GM12878 (cell line): ENCODE measurements at regions not wholly inside any gene's neighbourhood (a gene's known extent, or its start where the extent isn't known, plus 50 kb on each side); places are given as distances from the start of the nearest gene placed in this dataset.

Experiments used
- BCL11A ChIP-seq: IDR thresholded peaks from 2 replicates; pipeline ENCODE4 v1.6.1; 2011; ENCODE audit warnings: low read depth, low read length
- BMI1 ChIP-seq: fragments of 450-650 bp; IDR thresholded peaks from 2 replicates; pipeline ENCODE4 v1.6.1; 2016; ENCODE audit warnings: mild to moderate bottlenecking, moderate library complexity, borderline replicate concordance
- CBFB ChIP-seq: IDR thresholded peaks from 2 replicates; pipeline ENCODE4 v1.6.1; 2016; ENCODE audit warnings: antibody characterized with exemption, low read depth
- CUX1 ChIP-seq: IDR thresholded peaks from 2 replicates; pipeline ENCODE4 v1.6.1; 2012; ENCODE audit warnings: improper control_type of control experiment, low read depth, low read length; ENCODE audit not compliant: insufficient replicate concordance
- EED ChIP-seq: sonication (generic); IDR thresholded peaks from 2 replicates; pipeline ENCODE4 v1.6.1; 2016; ENCODE audit warnings: antibody characterized with exemption, low read depth
- EGR1 ChIP-seq, 2 experiments: IDR thresholded peaks; 1 replicate in 1 of 2; 2 replicates in 1 of 2; pipeline ENCODE4 v1.6.1; 2011 to 2012; ENCODE audit warnings: low read depth in 2 of 2, low read length in 2 of 2, borderline replicate concordance in 1 of 2, mild to moderate bottlenecking in 1 of 2, moderate library complexity in 1 of 2
- LARP7 ChIP-seq: fragments of 450-650 bp; IDR thresholded peaks from 2 replicates; pipeline ENCODE4 v1.6.1; 2017; ENCODE audit warnings: mild to moderate bottlenecking
- POU2F2 ChIP-seq: IDR thresholded peaks from 3 replicates; pipeline ENCODE4 v1.6.1; 2011; ENCODE audit warnings: low read depth, mild to moderate bottlenecking, low read length, borderline replicate concordance
- RB1 ChIP-seq: fragments of 450-650 bp; formaldehyde crosslinking; IDR thresholded peaks from 2 replicates; pipeline ENCODE4 v1.6.1; 2017; ENCODE audit warnings: mild to moderate bottlenecking, borderline replicate concordance
- SPI1 ChIP-seq: IDR thresholded peaks from 2 replicates; pipeline ENCODE4 v1.6.1; 2011; ENCODE audit warnings: low read depth, mild to moderate bottlenecking, low read length, moderate library complexity, borderline replicate concordance; ENCODE audit not compliant: insufficient read depth
- SRF ChIP-seq, 2 experiments: IDR thresholded peaks; 2 replicates each; pipeline ENCODE4 v1.6.1; 2011; ENCODE audit warnings: low read depth in 2 of 2, low read length in 2 of 2, mild to moderate bottlenecking in 1 of 2, moderate library complexity in 1 of 2
- TCF12 ChIP-seq: IDR thresholded peaks from 2 replicates; pipeline ENCODE4 v1.6.1; 2011; ENCODE audit warnings: low read depth, mild to moderate bottlenecking, low read length
- ZNF24 ChIP-seq: fragments of 450-650 bp; IDR thresholded peaks from 2 replicates; pipeline ENCODE4 v1.6.1; 2017; ENCODE audit warnings: antibody characterized with exemption, mild to moderate bottlenecking
- TF ChIP-seq, protein P1 (sequence below): fragments of 450-650 bp; formaldehyde crosslinking; IDR thresholded peaks from 2 replicates; pipeline ENCODE4 v1.4.0; 2020; ENCODE audit warnings: mild to moderate bottlenecking, moderate library complexity
- TF ChIP-seq, protein P2 (sequence below): fragments of 450-650 bp; IDR thresholded peaks from 2 replicates; pipeline ENCODE4 v1.6.1; 2017; ENCODE audit warnings: low read depth, mild to moderate bottlenecking, moderate library complexity
- TF ChIP-seq, protein P3 (sequence below): IDR thresholded peaks from 2 replicates; pipeline ENCODE4 v1.6.1; 2012; ENCODE audit warnings: low read depth, low read length, improper control_type of control experiment

DNA sequence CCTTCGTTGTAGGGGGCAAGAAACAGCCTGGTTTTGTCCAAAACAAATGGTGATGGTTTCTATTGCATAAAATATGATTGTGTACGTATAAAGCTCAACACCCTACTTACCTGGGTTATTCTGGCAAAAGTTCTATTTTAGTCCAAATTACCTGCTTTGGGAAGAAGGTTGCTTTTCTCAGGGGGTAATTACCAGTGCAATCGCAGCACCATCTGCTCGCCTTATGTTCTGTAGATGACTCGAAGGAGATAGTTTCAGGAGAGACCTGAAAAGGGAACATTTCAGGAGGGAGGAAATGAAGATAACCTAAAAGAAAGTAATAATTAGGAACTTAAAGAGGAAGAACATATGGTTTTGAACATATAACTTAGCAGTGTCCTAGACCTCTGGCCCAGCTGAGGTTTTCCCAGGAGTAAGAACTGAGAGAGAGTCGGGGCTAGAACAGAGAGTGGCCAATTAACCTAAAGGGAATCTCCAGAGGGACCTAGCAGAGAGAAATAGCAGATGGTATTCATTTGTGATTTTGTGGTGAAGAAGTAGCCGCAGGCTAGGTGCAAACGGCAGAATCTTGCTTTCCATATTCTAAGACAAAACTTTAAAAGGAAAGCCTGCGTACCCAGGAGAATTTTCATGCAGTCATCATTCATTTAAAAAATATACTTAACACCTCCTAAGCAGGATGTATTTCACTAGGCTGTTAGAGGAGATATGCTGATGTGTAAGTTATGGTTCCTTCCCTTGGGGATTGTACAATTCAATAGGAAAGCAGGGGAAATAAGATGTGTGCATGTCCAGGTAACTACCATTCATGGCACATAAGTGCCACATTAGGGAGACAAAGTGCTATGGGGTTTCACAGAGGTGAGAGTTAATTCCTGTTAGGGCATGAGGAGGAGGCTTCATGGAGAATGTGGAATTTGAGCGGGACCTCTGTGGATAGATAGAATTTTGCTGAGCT is 113.0 kb upstream of the SLC10A2 start (continued):
- TF ChIP-seq TCF12 (no peak), BMI1 (no peak), SRF (IDR thresholded peaks at IDR 0.05; ENCODE audit: low read depth in 2 of 2, low read length in 2 of 2) (no peak), SPI1 (no peak), BCL11A (no peak; the same call in none of the 2 replicates), CUX1 (no peak), EGR1 (IDR thresholded peaks at IDR 0.05; ENCODE audit: borderline replicate concordance in 1 of 2, low read depth in 2 of 2, low read length in 2 of 2) (no peak), POU2F2 (no peak), ZNF24 (peak; percentile 24; the same call in 1 of the 2 replicates), RB1 (no peak), LARP7 (no peak), CBFB (no peak), EED (0 out of 2 replicates have a peak, but pooled peaks have one; percentile 60)
- TF ChIP-seq, protein P1, sequence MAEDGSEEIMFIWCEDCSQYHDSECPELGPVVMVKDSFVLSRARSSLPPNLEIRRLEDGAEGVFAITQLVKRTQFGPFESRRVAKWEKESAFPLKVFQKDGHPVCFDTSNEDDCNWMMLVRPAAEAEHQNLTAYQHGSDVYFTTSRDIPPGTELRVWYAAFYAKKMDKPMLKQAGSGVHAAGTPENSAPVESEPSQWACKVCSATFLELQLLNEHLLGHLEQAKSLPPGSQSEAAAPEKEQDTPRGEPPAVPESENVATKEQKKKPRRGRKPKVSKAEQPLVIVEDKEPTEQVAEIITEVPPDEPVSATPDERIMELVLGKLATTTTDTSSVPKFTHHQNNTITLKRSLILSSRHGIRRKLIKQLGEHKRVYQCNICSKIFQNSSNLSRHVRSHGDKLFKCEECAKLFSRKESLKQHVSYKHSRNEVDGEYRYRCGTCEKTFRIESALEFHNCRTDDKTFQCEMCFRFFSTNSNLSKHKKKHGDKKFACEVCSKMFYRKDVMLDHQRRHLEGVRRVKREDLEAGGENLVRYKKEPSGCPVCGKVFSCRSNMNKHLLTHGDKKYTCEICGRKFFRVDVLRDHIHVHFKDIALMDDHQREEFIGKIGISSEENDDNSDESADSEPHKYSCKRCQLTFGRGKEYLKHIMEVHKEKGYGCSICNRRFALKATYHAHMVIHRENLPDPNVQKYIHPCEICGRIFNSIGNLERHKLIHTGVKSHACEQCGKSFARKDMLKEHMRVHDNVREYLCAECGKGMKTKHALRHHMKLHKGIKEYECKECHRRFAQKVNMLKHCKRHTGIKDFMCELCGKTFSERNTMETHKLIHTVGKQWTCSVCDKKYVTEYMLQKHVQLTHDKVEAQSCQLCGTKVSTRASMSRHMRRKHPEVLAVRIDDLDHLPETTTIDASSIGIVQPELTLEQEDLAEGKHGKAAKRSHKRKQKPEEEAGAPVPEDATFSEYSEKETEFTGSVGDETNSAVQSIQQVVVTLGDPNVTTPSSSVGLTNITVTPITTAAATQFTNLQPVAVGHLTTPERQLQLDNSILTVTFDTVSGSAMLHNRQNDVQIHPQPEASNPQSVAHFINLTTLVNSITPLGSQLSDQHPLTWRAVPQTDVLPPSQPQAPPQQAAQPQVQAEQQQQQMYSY: no peak
- TF ChIP-seq, protein P2, sequence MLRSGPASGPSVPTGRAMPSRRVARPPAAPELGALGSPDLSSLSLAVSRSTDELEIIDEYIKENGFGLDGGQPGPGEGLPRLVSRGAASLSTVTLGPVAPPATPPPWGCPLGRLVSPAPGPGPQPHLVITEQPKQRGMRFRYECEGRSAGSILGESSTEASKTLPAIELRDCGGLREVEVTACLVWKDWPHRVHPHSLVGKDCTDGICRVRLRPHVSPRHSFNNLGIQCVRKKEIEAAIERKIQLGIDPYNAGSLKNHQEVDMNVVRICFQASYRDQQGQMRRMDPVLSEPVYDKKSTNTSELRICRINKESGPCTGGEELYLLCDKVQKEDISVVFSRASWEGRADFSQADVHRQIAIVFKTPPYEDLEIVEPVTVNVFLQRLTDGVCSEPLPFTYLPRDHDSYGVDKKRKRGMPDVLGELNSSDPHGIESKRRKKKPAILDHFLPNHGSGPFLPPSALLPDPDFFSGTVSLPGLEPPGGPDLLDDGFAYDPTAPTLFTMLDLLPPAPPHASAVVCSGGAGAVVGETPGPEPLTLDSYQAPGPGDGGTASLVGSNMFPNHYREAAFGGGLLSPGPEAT: peak; percentile 77
- TF ChIP-seq, protein P3, sequence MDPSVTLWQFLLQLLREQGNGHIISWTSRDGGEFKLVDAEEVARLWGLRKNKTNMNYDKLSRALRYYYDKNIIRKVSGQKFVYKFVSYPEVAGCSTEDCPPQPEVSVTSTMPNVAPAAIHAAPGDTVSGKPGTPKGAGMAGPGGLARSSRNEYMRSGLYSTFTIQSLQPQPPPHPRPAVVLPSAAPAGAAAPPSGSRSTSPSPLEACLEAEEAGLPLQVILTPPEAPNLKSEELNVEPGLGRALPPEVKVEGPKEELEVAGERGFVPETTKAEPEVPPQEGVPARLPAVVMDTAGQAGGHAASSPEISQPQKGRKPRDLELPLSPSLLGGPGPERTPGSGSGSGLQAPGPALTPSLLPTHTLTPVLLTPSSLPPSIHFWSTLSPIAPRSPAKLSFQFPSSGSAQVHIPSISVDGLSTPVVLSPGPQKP: no peak
